IgD-negative memory B cell (primary cell): ENCODE measurements at regions not wholly inside any gene's neighbourhood (a gene's known extent, or its start where the extent isn't known, plus 50 kb on each side); places are given as distances from the start of the nearest gene placed in this dataset.
"Not testable (repeated sequence)": the region's sequence is repeated elsewhere in the genome, so short reads cannot be mapped to it uniquely, and the experiment has no call there.

Source experiments
- H3K27ac Mint-ChIP-seq, 3 donors: one replicate each; pipeline ENCODE4 v1.8.0; 2020 to 2022; ENCODE audit warnings: mild to moderate bottlenecking in 3 of 3, mixed read lengths in 3 of 3, moderate library complexity in 1 of 3
- H3K27me3 Mint-ChIP-seq: one replicate; pipeline ENCODE4 v1.8.0; 2021; ENCODE audit warnings: mixed read lengths
- H3K36me3 Mint-ChIP-seq: one replicate; pipeline ENCODE4 v1.8.0; 2020; ENCODE audit warnings: mild to moderate bottlenecking, mixed read lengths
- H3K4me1 Mint-ChIP-seq, 3 donors: one replicate each; pipeline ENCODE4 v1.8.0; 2020 to 2022; ENCODE audit warnings: mixed read lengths in 3 of 3, mild to moderate bottlenecking in 1 of 3
- H3K4me3 Mint-ChIP-seq, 4 donors: one replicate each; pipeline ENCODE4 v1.8.0; 2020 to 2022; ENCODE audit warnings: mild to moderate bottlenecking in 4 of 4, mixed read lengths in 4 of 4, moderate library complexity in 3 of 4
- H3K9me3 Mint-ChIP-seq, 3 donors: one replicate each; pipeline ENCODE4 v1.8.0; 2020 to 2021; ENCODE audit warnings: mixed read lengths in 3 of 3, mild to moderate bottlenecking in 1 of 3

- H3K4me1 Mint-ChIP-seq = no peaks in the 10 kb centered on the region
- no peaks in the 10 kb centered on the region for H3K9me3 Mint-ChIP-seq
- H3K4me3 Mint-ChIP-seq = no peak overlapping the region
- H3K27me3 Mint-ChIP-seq = peaks cover 5% of the 10 kb centered on the region
- no peak overlapping the region for H3K27ac Mint-ChIP-seq
- no peaks in the 10 kb centered on the region for H3K36me3 Mint-ChIP-seq
These were observed 146.4 kb upstream of the MAMLD1 start for GRCh38 chrX:150216716-150217115.

GRCh38 chrX:150217609-150218008 is 145.5 kb upstream of the MAMLD1 start:
- Mint-ChIP-seq H3K9me3 (no peaks in the 10 kb centered on the region), H3K4me3 (no peak overlapping the region), H3K27ac (no peak overlapping the region), H3K36me3 (no peaks in the 10 kb centered on the region), H3K4me1 (no peaks in the 10 kb centered on the region), H3K27me3 (peaks cover 5% of the 10 kb centered on the region)

- peaks cover 5% of the 10 kb centered on the region for H3K27me3 Mint-ChIP-seq
- H3K36me3 Mint-ChIP-seq = no peaks in the 10 kb centered on the region
- H3K4me1 Mint-ChIP-seq = no peaks in the 10 kb centered on the region
- H3K4me3 Mint-ChIP-seq = no peak overlapping the region
- H3K9me3 Mint-ChIP-seq = no peaks in the 10 kb centered on the region
- no peak overlapping the region for H3K27ac Mint-ChIP-seq
These were observed 143.5 kb upstream of the MAMLD1 start for GRCh38 chrX:150219374-150220185.

GRCh38 chrX:150223176-150224015 is 139.7 kb upstream of the MAMLD1 start:
- no peaks in the 10 kb centered on the region for H3K36me3 Mint-ChIP-seq
- peaks cover 12% of the 10 kb centered on the region for H3K27me3 Mint-ChIP-seq
- H3K4me1 Mint-ChIP-seq = no peaks in the 10 kb centered on the region

GRCh38 chrX:150224676-150225075 is 138.4 kb upstream of the MAMLD1 start:
- H3K27me3 Mint-ChIP-seq = peaks cover 12% of the 10 kb centered on the region
- H3K4me3 Mint-ChIP-seq = no peak overlapping the region
- H3K27ac Mint-ChIP-seq = no peak overlapping the region
- no peaks in the 10 kb centered on the region for H3K9me3 Mint-ChIP-seq
- H3K4me1 Mint-ChIP-seq = no peaks in the 10 kb centered on the region
- no peaks in the 10 kb centered on the region for H3K36me3 Mint-ChIP-seq

More at GRCh38 chrX:150223176-150224015, 139.7 kb upstream of the MAMLD1 start:
- Mint-ChIP-seq H3K9me3 (no peaks in the 10 kb centered on the region), H3K4me3 (no peak overlapping the region), H3K27ac (no peak overlapping the region)

- no peak overlapping the region for H3K4me3 Mint-ChIP-seq
These were observed 137.9 kb upstream of the MAMLD1 start for GRCh38 chrX:150225266-150225665.

GRCh38 chrX:150225756-150226155 is 137.4 kb upstream of the MAMLD1 start:
- no peaks in the 10 kb centered on the region for H3K4me1 Mint-ChIP-seq
- no peaks in the 10 kb centered on the region for H3K36me3 Mint-ChIP-seq
- no peak overlapping the region for H3K27ac Mint-ChIP-seq
- no peaks in the 10 kb centered on the region for H3K9me3 Mint-ChIP-seq
- no peak overlapping the region for H3K4me3 Mint-ChIP-seq
- peaks cover 12% of the 10 kb centered on the region for H3K27me3 Mint-ChIP-seq

More at GRCh38 chrX:150225266-150225665, 137.9 kb upstream of the MAMLD1 start:
- H3K36me3 Mint-ChIP-seq = no peaks in the 10 kb centered on the region
- no peaks in the 10 kb centered on the region for H3K9me3 Mint-ChIP-seq
- H3K4me1 Mint-ChIP-seq = no peaks in the 10 kb centered on the region
- peaks cover 12% of the 10 kb centered on the region for H3K27me3 Mint-ChIP-seq
- H3K27ac Mint-ChIP-seq = no peak overlapping the region

- Mint-ChIP-seq H3K9me3 (no peaks in the 10 kb centered on the region), H3K36me3 (no peaks in the 10 kb centered on the region), H3K27me3 (peaks cover 7% of the 10 kb centered on the region), H3K4me1 (no peaks in the 10 kb centered on the region), H3K4me3 (no peak overlapping the region), H3K27ac (no peak overlapping the region)
These were observed 136.7 kb upstream of the MAMLD1 start for GRCh38 chrX:150226223-150226965.

- no peak overlapping the region for H3K27ac Mint-ChIP-seq
- H3K36me3 Mint-ChIP-seq = no peaks in the 10 kb centered on the region
- no peak overlapping the region for H3K4me3 Mint-ChIP-seq
- H3K9me3 Mint-ChIP-seq = no peaks in the 10 kb centered on the region
- peaks cover 7% of the 10 kb centered on the region for H3K27me3 Mint-ChIP-seq
- H3K4me1 Mint-ChIP-seq = no peaks in the 10 kb centered on the region
These were observed 135.7 kb upstream of the MAMLD1 start for GRCh38 chrX:150227321-150227860.

GRCh38 chrX:150227873-150228410 is 135.2 kb upstream of the MAMLD1 start:
- Mint-ChIP-seq H3K4me1 (no peaks in the 10 kb centered on the region), H3K27me3 (peaks cover 7% of the 10 kb centered on the region), H3K9me3 (no peaks in the 10 kb centered on the region), H3K36me3 (no peaks in the 10 kb centered on the region), H3K27ac (no peak overlapping the region), H3K4me3 (no peak overlapping the region)

GRCh38 chrX:150228431-150228830 is 134.7 kb upstream of the MAMLD1 start:
- Mint-ChIP-seq H3K27me3 (peaks cover 7% of the 10 kb centered on the region), H3K4me1 (no peaks in the 10 kb centered on the region), H3K4me3 (no peak overlapping the region), H3K27ac (no peak overlapping the region), H3K9me3 (no peaks in the 10 kb centered on the region), H3K36me3 (no peaks in the 10 kb centered on the region)

- H3K9me3 Mint-ChIP-seq = no peaks in the 10 kb centered on the region
- no peaks in the 10 kb centered on the region for H3K4me1 Mint-ChIP-seq
- peak overlapping the region in 1 of 3 donors; percentile 12 for H3K27ac Mint-ChIP-seq
- H3K4me3 Mint-ChIP-seq = no peak overlapping the region
- no peaks in the 10 kb centered on the region for H3K36me3 Mint-ChIP-seq
- peaks cover 7% of the 10 kb centered on the region for H3K27me3 Mint-ChIP-seq
These were observed 134.1 kb upstream of the MAMLD1 start for GRCh38 chrX:150229030-150229429.

GRCh38 chrX:150229481-150229880 is 133.6 kb upstream of the MAMLD1 start:
- H3K36me3 Mint-ChIP-seq = no peaks in the 10 kb centered on the region
- peaks cover 7% of the 10 kb centered on the region for H3K27me3 Mint-ChIP-seq
- H3K4me1 Mint-ChIP-seq = no peaks in the 10 kb centered on the region
- no peaks in the 10 kb centered on the region for H3K9me3 Mint-ChIP-seq
- peak overlapping the region in 1 of 3 donors; percentile 12 for H3K27ac Mint-ChIP-seq
- no peak overlapping the region for H3K4me3 Mint-ChIP-seq

- H3K27ac Mint-ChIP-seq, H3K4me1 Mint-ChIP-seq, H3K27me3 Mint-ChIP-seq, H3K36me3 Mint-ChIP-seq, H3K9me3 Mint-ChIP-seq, H3K4me3 Mint-ChIP-seq: not testable (repeated sequence)
These were observed 132.2 kb upstream of the MAMLD1 start for GRCh38 chrX:150230952-150231351.

GRCh38 chrX:150231368-150231767 is 131.7 kb upstream of the MAMLD1 start:
- H3K4me1 Mint-ChIP-seq, H3K27ac Mint-ChIP-seq, H3K4me3 Mint-ChIP-seq, H3K9me3 Mint-ChIP-seq, H3K27me3 Mint-ChIP-seq, H3K36me3 Mint-ChIP-seq: not testable (repeated sequence)
